ENCODE measurements at regions not wholly inside any gene's neighbourhood (a gene's known extent, or its start where the extent isn't known, plus 50 kb on each side); places are given as distances from the start of the nearest gene placed in this dataset.
A peak's percentile ranks its signal among the peaks of the same experiment; 100 is the strongest.

DNA sequence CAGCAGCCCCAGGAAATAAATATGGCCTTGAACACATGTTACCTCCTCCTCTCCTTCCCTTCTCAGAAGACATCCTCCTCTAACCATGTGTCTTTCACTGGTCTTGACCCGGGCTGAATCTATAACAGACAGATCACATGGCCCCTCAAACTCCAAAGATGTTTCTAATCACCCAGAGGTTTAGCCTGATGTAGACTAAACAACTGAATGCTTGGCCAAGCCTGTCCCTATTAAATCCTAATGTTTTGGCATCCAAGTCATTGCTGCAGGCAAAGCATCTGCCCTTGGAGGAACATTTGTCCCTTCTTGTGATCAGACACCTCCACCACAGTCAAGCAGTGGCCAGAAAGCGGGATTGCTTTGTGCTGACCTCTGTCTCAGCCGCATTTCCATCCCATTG lies 65.5 kb downstream of the ANKRD60 start:
- DNase-seq (no peak), ATAC-seq (no peak)
- H3K4me1 ChIP-seq (ENCODE audit: control insufficient read depth, insufficient read depth, low read length), result no peaks in the 10 kb centered on the region
- no peak overlapping the region for H3K4me3 ChIP-seq (ENCODE audit: low read length)
- no peaks in the 10 kb centered on the region for H3K9me3 ChIP-seq (ENCODE audit: control insufficient read depth, low read length)
- H3K27me3 ChIP-seq (ENCODE audit: control insufficient read depth, insufficient read depth), result no peaks in the 10 kb centered on the region
- intact Hi-C loops (cut with DNase I), result no loop called here
- WGBS, result 88% methylated on average over 3 of the region's 3 CpGs
- no peak overlapping the region for H3K27ac ChIP-seq (ENCODE audit: low read length)

DNA sequence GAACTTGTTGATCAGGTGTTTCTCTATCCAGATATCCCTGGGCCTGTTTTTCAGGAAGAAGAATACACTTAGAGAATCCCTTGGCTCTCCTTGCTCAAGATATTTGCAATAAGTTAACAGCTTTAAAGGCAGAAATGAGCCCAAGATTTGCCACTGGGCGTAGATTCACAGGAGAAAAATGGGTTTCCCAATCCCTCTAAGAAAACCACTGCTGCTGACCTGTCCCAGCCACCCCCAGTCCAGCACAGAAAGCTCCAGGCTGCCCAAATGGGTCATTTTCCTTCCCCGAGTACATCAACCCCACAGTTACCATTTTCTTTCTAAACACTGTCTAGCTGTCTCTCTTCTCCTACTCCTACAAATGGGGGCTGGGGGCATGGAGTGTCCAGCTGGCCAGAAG lies 67.3 kb downstream of the ANKRD60 start:
- 92% methylated on average over 2 of the region's 2 CpGs for WGBS
- intact Hi-C loops (cut with DNase I), result no loop called here
- DNase-seq (no peak), ATAC-seq (no peak)
- Histone ChIP-seq H3K9me3 (ENCODE audit: control insufficient read depth, low read length) (no peaks in the 10 kb centered on the region), H3K27me3 (ENCODE audit: control insufficient read depth, insufficient read depth) (no peaks in the 10 kb centered on the region), H3K27ac (ENCODE audit: low read length) (no peak overlapping the region), H3K4me1 (ENCODE audit: control insufficient read depth, insufficient read depth, low read length) (no peaks in the 10 kb centered on the region), H3K4me3 (ENCODE audit: low read length) (no peak overlapping the region)

DNA sequence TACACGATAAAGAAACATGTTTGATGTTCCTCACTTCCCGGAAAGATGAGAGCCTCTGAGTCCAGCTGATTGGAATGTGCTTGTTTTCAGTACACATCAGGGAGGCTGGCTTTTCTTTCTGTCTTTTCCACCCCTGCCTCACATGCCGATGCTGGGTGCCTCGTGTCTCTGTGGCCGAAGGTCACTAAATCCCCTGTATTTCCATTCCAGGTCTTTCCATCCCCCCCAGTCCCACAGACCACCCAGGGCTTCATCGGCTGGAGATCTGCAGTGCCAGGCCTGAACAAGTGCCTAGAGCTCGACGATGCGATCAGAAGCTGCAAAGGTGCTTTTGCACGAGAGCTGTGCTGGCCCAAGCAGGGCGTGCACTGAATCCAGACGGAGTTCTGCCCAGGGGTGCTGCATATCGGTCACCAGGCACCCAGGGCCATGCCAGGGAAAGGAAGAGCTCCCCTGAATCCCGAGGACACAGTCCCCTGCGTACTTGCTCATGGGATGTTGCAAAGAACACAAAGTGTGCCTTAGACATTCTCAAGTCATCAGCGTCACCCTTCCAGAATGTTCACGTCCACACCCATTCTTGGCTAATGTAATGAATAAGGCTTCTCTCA lies 67.9 kb downstream of the ANKRD60 start:
- Histone ChIP-seq H3K4me3 (ENCODE audit: low read length) (no peak overlapping the region), H3K9me3 (ENCODE audit: control insufficient read depth, low read length) (no peaks in the 10 kb centered on the region), H3K27ac (ENCODE audit: low read length) (no peak overlapping the region), H3K4me1 (ENCODE audit: control insufficient read depth, insufficient read depth, low read length) (no peaks in the 10 kb centered on the region), H3K27me3 (ENCODE audit: control insufficient read depth, insufficient read depth) (no peaks in the 10 kb centered on the region)
- intact Hi-C loops (cut with DNase I), result no loop called here
- DNase-seq (peak in 1 of 3 donors; percentile 55), ATAC-seq (peak in 1 of 2 donors; percentile 36)
- 72% methylated on average over 17 of the region's 17 CpGs for WGBS

- ATAC-seq (no peak), DNase-seq (no peak)
- H3K9me3 ChIP-seq (ENCODE audit: control insufficient read depth, low read length), result no peaks in the 10 kb centered on the region
- H3K4me1 ChIP-seq (ENCODE audit: control insufficient read depth, insufficient read depth, low read length), result no peaks in the 10 kb centered on the region
- no peak overlapping the region for H3K27ac ChIP-seq (ENCODE audit: low read length)
- H3K4me3 ChIP-seq (ENCODE audit: low read length), result no peak overlapping the region
- H3K27me3 ChIP-seq (ENCODE audit: control insufficient read depth, insufficient read depth), result no peaks in the 10 kb centered on the region
- intact Hi-C loops (cut with DNase I), result no loop called here
- WGBS, result 72% methylated on average over 13 of the region's 13 CpGs
These were observed 73.1 kb downstream of the ANKRD60 start for GRCh38 chr20:58155148-58155925.

DNA sequence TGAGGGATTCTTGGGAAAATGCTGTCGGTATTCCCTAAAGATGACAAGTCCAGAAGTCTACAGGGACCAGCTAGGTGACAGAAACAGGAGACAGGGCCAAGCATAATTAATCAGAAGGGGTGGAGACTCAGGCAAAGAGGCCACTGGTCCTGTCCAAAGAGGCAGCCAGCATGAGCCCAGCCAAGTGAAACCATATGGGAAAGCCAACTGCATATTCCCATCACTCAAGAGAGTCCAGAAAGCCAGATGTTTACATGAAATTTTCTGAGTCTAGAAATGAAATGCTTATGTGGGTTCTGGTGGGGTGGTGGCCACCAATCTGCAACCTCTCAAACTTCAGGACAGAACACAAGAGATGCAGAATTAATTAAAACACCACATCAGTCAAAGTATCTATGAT lies 74.3 kb downstream of the ANKRD60 start:
- Histone ChIP-seq H3K27ac (ENCODE audit: low read length) (no peak overlapping the region), H3K4me3 (ENCODE audit: low read length) (no peak overlapping the region), H3K4me1 (ENCODE audit: control insufficient read depth, insufficient read depth, low read length) (no peaks in the 10 kb centered on the region), H3K27me3 (ENCODE audit: control insufficient read depth, insufficient read depth) (no peaks in the 10 kb centered on the region), H3K9me3 (ENCODE audit: control insufficient read depth, low read length) (no peaks in the 10 kb centered on the region)
- intact Hi-C loops (cut with DNase I), result no loop called here
- 87% methylated on average over 1 of the region's 1 CpG for WGBS
- ATAC-seq (no peak), DNase-seq (no peak)

- intact Hi-C loops (cut with DNase I), result no loop called here
- no peak overlapping the region for H3K27ac ChIP-seq (ENCODE audit: low read length)
- no peaks in the 10 kb centered on the region for H3K27me3 ChIP-seq (ENCODE audit: control insufficient read depth, insufficient read depth)
- H3K9me3 ChIP-seq (ENCODE audit: control insufficient read depth, low read length), result no peaks in the 10 kb centered on the region
- H3K4me1 ChIP-seq (ENCODE audit: control insufficient read depth, insufficient read depth, low read length), result no peaks in the 10 kb centered on the region
- WGBS, result 51% methylated on average over 11 of the region's 11 CpGs
- no peak overlapping the region for H3K4me3 ChIP-seq (ENCODE audit: low read length)
- DNase-seq (no peak), ATAC-seq (no peak)
These were observed 75.3 kb downstream of the ANKRD60 start for GRCh38 chr20:58153121-58153520.

- 19% methylated on average over 31 of the region's 31 CpGs for WGBS
- Histone ChIP-seq H3K27me3 (ENCODE audit: control insufficient read depth, insufficient read depth) (no peaks in the 10 kb centered on the region), H3K4me3 (ENCODE audit: low read length) (no peak overlapping the region), H3K27ac (ENCODE audit: low read length) (no peak overlapping the region), H3K4me1 (ENCODE audit: control insufficient read depth, insufficient read depth, low read length) (no peaks in the 10 kb centered on the region), H3K9me3 (ENCODE audit: control insufficient read depth, low read length) (no peaks in the 10 kb centered on the region)
- no peak for DNase-seq
- intact Hi-C loops (cut with DNase I), result no loop called here
- ATAC-seq, result no peak
These were observed 77.7 kb downstream of the ANKRD60 start for GRCh38 chr20:58150772-58151171.

DNA sequence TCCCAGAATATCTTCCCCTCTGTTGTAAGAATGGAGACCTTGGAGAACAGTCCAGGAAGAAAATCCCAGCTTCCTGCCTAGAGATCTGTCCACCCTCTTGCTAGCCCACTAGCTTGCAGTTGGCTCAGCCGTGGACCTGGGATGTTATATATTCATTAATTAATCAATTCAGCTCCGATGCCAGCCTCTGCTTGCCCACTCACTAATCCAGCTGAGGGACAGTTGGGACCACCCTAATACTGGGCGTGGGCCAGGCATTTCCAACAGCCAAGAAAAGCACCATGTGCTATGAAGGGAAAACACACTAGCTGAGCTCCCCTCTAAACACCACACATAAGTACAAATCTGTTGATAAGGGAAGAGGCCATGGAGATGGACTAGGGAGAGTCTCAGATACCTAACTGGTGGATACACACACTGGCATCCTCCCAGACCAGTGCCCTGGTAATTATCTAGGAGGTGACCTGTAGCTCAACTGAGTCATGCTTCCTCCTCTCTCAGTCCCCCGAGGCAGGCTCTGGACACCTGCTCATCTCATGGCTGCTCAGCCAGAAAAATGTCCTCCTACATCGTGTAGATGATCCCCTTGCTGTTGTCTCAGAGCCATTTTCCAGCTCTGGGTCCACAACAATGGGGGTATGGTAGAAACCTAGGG lies 78.9 kb downstream of the ANKRD60 start:
- Histone ChIP-seq H3K9me3 (ENCODE audit: control insufficient read depth, low read length) (no peaks in the 10 kb centered on the region), H3K27me3 (ENCODE audit: control insufficient read depth, insufficient read depth) (no peaks in the 10 kb centered on the region), H3K4me3 (ENCODE audit: low read length) (no peak overlapping the region), H3K4me1 (ENCODE audit: control insufficient read depth, insufficient read depth, low read length) (no peaks in the 10 kb centered on the region), H3K27ac (ENCODE audit: low read length) (no peak overlapping the region)
- intact Hi-C loops (cut with DNase I), result loop anchor here in 1 of 4 donors (10.0 kb wide), 1 partner anchor 55 kb away; no protein-coding TSS in a partner anchor
- 59% methylated on average over 5 of the region's 5 CpGs for WGBS
- no peak for ATAC-seq
- no peak for DNase-seq

DNA sequence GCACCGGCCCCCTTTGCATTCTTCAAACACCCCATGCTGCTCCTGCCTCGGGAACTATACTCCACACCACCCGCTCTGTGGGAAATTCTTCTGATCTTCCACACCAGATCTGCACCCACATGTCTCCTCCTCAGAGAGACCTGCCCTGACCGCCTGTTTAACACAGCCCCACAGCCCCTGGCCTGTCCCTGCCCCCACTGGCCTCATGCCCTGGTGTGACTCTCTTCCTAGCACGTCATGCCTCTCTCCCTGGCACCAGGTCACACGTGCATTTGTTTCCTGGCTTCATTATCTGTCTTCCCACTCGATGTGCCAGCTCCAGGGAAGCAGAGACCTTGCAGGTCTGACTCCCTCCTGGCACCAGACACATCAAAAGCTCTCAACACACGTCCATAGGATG lies 79.6 kb downstream of the ANKRD60 start:
- no peak for ATAC-seq
- WGBS, result 60% methylated on average over 8 of the region's 8 CpGs
- H3K27ac ChIP-seq (ENCODE audit: low read length), result no peak overlapping the region
- intact Hi-C loops (cut with DNase I), result loop anchor here in 1 of 4 donors (10.0 kb wide), 1 partner anchor 56 kb away; no protein-coding TSS in a partner anchor
- DNase-seq, result no peak
- no peak overlapping the region for H3K4me3 ChIP-seq (ENCODE audit: low read length)
- no peaks in the 10 kb centered on the region for H3K27me3 ChIP-seq (ENCODE audit: control insufficient read depth, insufficient read depth)
- no peaks in the 10 kb centered on the region for H3K9me3 ChIP-seq (ENCODE audit: control insufficient read depth, low read length)
- H3K4me1 ChIP-seq (ENCODE audit: control insufficient read depth, insufficient read depth, low read length), result no peaks in the 10 kb centered on the region

GRCh38 chr20:58147628-58148370 lies 80.7 kb downstream of the ANKRD60 start:
- Histone ChIP-seq H3K27ac (ENCODE audit: low read length) (no peak overlapping the region), H3K4me1 (ENCODE audit: control insufficient read depth, insufficient read depth, low read length) (no peaks in the 10 kb centered on the region), H3K9me3 (ENCODE audit: control insufficient read depth, low read length) (no peaks in the 10 kb centered on the region), H3K4me3 (ENCODE audit: low read length) (no peak overlapping the region), H3K27me3 (ENCODE audit: control insufficient read depth, insufficient read depth) (no peaks in the 10 kb centered on the region)
- 78% methylated on average over 10 of the region's 10 CpGs for WGBS
- DNase-seq (no peak), ATAC-seq (no peak)
- intact Hi-C loops (cut with DNase I), result loop anchor here in 1 of 4 donors (10.0 kb wide), 1 partner anchor 57 kb away; no protein-coding TSS in a partner anchor
